Bone marrow (tissue), 2 donors: ENCODE measurements at regions not wholly inside any gene's neighbourhood (a gene's known extent, or its start where the extent isn't known, plus 50 kb on each side); places are given as distances from the start of the nearest gene placed in this dataset.

Experiments
- DNase-seq, 2 donors: peaks; one replicate each; lab custom pipeline; 2025; lab: John Stamatoyannopoulos, UW

DNA sequence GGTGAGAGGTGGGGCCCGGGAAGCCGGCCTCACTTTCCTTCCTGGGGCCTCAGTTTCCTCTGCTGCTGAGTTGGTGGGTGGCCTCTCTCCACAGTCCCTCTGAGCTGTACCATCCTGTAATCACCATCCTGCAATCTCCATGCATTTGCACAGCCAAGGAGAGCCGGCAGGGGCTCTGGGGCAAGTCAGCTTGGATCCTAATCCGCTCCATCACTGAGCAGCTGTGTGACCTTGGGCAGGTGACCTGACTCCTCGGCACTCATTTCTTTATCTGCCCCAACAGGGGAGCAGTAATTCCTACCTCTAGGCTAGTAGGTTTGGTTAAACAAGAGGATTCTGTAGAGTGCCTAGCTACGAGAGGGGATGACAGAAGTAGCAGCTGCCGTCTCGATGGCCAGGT is 88.2 kb upstream of the ZNF618 start:
- DNase-seq: no peak

GRCh38 chr9:113788616-113789330 is 87.3 kb upstream of the ZNF618 start:
- no peak for DNase-seq

- DNase-seq: no peak
Measured at GRCh38 chr9:113790093-113790492, 86.0 kb upstream of the ZNF618 start.

DNA sequence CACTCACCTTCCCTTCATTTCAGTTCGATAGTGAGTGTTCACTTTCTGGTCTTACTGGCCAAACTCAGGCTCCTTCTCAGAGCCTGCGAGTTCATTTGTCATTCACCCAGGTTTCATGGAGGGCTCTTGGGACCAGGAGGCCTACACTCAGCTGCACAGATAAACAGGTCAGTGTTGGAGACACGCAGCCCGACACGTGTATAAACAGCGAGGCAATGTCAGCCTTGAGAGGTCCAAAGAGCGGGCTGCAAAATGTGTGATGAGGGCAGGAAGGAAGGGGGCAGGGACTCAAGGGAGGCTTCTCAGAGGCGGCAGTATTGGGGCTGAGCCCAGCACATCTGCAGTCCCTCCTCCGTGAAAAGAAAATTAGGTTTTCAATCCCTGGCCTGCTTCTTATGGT is 82.6 kb upstream of the ZNF618 start:
- DNase-seq: no peak

DNA sequence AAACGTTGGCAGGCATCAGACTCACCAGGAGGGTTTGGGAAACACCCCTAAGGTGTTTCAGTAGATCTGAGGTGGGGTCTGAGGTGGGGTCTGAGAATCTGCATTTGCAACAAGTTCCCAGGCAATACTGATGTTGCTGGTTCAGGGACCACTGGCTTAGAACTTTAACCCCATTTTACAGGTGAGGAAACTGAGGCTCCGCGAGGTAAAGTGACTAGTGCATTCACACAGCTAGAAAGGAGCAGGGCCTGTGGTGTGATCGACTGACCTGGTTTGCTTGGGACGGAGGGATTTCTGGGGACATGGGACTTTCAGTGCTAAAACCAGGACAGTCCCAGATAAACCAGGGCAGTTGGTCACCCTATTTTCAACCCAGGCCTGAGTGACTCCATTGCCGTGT is 81.4 kb upstream of the ZNF618 start:
- DNase-seq: no peak

DNA sequence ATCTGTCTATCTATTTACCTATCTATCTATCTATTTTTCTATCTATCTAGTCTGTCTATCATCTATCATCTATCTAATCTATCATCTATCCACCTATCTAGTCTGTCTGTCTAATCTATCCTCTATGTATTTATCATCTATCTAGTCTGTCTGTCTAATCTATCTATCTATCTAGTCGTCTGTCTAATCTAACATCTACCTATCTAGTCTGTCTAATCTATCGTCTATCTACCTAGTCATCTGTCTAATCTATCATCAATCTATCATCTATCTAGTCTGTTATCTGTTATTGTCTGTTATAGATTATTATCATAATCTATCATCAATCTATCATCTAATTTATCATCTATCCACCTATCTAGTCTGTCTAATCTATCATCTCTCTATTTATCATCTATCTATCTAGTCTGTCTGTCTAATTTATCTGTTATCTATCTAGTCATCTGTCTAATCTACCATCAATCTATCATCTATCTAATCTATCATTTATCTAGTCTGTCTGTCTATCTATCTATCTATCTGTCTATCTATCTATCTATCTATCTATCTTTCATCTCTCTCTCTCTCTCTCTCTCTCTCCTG is 80.2 kb upstream of the ZNF618 start:
- DNase-seq: no peak

- DNase-seq: no peak
Measured at GRCh38 chr9:113796646-113797426, 79.3 kb upstream of the ZNF618 start.

DNA sequence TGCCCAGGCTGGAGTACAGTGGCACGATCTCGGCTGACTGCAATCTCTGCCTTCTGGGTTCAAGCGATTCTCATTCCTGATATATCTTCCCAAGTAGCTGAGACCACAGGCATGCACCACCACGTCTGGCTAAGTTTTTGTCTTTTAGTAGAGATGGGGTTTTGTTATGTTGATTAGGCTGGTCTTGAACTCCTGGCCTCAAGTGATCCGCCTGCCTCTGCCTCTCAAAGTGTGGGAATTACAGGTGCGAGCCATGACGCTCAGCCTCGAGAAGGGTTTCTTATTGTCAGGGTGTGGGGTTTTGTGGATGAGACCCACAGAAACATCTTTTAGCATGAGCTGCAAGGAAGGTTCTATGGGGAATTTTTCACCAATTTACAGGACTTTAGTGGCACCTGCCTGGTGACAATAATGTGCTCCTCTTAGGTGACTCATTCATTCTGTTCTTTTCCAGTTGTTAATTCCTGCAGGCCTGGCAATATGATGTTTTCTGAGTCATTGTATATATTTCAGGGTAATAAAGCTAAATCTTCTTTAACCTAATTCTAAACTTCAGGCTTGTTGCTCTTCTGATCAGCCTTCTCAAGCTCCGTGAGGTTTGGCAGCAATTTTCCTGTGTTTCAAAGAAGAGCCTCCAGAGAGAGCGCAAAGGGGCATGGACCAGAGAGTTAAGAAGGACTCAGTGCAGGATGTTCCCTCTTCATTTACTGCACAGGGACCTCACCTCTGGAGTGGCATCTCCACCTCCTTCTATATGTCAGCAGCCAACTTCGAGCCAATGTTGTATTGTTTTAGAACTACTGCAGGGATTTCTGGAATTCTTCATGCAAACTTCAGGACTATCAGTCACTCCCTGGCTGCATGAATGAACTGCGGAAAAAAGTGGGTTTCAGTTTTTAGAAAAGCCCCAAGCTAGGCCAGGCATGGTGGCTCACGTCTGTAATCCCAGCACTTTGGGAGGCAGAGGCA is 77.8 kb upstream of the ZNF618 start:
- DNase-seq: no peak

DNA sequence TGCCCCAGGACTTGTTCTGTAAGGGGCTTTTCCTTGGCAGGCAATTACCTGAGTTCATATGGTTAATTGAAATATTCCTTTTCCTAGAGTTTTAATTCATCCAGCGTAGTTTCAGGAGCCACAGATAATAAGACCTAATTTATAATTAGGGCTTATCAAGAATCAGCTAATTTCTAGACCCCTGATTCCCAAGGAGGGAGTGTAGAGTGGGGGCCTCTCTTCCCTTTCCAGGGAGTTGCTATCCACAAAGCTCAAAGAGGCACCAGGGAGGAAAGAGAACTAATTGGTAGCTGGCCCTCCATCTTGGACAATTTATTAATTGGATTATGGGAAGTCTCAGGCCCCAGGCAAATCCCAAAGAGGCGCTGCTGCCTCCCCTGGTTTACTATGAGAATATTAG is 75.8 kb upstream of the ZNF618 start:
- DNase-seq: no peak

- DNase-seq: peak in 1 of 2 donors; percentile 38
Measured at GRCh38 chr9:113803811-113804589, 72.1 kb upstream of the ZNF618 start.

DNA sequence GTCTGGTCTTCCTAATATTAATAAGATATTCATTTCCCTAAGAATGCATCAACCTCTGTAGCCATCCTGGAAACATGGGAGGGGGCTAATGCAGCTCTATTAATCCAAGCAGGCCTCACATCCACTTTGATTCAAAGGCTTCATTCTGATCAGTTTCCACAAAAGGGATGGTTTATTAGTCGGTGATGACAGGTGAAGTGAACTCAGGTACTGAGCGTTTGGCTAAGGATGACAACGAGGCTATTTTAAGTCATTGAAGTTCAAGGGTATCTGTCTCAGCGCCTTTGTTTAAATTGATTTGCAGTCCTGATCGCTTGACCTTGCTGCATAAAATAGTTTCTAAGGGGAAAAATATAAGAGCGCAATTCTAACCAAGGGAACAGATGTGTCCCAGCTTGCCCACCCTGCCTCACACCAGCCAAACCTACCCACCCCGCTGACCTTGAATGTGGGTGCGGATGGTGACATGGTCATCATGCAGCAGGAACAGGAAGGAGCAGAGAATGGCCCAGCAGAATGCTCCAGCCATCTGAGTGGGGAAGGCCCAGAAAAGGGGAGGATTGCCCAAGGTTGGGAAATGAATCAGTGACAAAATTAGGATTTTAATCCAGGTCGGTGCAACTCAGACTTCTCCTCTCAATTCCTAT is 70.5 kb upstream of the ZNF618 start:
- DNase-seq: no peak

DNA sequence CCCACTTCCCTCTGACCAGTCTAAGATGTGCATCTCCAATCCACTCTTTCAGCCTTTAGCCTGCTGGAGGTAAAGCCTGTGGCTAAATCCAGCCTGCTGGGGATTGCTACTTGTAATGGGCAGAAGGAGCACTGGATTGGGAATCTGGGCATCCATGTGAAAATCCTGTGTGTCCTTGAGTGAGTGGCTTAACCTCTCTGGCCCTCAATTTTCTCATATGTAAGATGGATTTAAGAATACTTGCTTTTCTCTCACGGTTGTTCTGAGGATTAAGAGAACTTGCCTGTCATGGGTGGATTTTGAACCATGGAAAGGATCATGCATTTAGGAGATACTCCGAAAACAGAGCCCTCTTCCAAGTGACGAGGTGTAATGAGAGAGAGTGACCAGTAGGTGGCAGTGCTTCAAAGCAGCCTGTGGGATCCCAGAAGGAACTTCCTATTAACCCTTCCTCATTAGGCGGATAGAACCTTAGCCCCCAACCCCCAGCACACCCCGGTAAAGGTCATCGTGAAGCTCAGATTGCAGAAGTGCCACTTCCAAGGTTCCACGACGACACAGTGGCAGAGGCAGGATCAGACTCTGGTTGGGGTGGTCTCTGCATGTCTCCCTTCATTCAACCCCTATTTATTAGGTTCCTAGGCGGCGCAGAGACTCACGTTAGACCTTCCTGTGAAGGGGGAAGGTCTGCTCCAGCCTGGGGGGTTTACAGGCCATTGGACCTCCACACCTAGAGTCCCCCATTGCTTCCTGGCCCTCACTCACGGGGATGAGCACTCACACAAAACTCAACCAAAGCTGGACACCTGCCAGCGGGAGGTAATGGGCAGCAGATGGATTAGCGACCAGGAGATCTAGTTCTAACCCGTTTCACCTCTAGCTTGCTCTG is 68.7 kb upstream of the ZNF618 start:
- peak; percentile 24 to 62 for DNase-seq

GRCh38 chr9:113808391-113809358 is 67.4 kb upstream of the ZNF618 start:
- DNase-seq: no peak

- DNase-seq: no peak
Measured at GRCh38 chr9:113817171-113817570, 58.9 kb upstream of the ZNF618 start.

DNA sequence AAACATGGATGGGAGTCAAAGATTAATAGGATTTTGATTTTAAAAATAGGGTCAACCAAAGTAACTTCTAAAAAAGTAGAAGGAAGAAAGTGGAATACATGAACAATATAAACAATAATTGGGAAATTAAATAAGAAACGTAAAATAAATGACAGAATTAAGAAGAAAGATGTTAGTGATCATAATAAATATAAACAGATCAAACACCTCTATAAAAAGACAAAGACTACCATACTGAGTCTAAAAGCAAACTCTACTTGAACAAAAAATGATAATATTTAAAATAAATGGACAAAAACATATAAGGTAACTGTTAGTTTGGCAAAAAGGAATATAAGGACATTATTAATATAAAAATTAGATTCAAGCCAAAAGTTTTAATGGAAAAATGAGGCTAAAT is 57.7 kb upstream of the ZNF618 start:
- DNase-seq: no peak

GRCh38 chr9:113822315-113822714 is 53.8 kb upstream of the ZNF618 start:
- DNase-seq: no peak

DNA sequence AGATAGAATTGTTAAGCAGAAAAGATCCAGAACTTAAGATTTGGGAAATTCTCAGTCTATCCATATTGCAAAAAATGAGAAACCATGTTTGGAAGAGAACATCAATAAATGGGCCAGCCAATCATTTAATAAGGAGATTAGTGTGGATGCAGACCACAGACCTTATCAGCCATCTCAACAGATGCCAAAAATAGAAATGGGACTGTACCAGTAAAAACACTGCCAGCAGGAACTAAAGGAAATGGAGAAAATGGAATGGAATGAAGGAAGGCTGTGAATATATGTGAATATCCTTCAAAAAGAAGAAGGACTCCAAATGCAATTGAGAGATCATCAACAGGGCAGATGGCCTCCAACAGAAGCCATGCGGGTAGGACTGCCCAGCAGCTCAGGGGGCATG is 52.7 kb upstream of the ZNF618 start:
- DNase-seq: no peak
